Sigmoid colon (tissue), 6 donors: ENCODE measurements at regions not wholly inside any gene's neighbourhood (a gene's known extent, or its start where the extent isn't known, plus 50 kb on each side); places are given as distances from the start of the nearest gene placed in this dataset.

Source experiments
- DNase-seq: peaks from one replicate; pipeline ENCODE4 v3.0.0-alpha.2; 2019
- H3K27ac ChIP-seq, 4 donors: fragments of 200-600 bp; sonication (generic); one replicate each; pipeline ENCODE4 v1.5.1; 2016 to 2019; ENCODE audit warnings: mild to moderate bottlenecking in 1 of 4
- H3K27me3 ChIP-seq, 3 donors: fragments of 200-600 bp; sonication (generic); one replicate each; pipeline ENCODE4 v1.5.1; 2019; ENCODE audit warnings: mild to moderate bottlenecking in 1 of 3
- H3K36me3 ChIP-seq, 4 donors: fragments of 200-600 bp; sonication (generic); one replicate each; pipeline ENCODE4 v1.5.1; 2016 to 2019
- H3K4me1 ChIP-seq, 4 donors: fragments of 200-600 bp; sonication (generic); one replicate each; pipeline ENCODE4 v1.5.1; 2017 to 2019
- H3K4me3 ChIP-seq, 4 donors: fragments of 200-600 bp; sonication (generic); one replicate each; pipeline ENCODE4 v1.5.1; 2017 to 2019; ENCODE audit warnings: mild to moderate bottlenecking in 2 of 4, moderate library complexity in 1 of 4
- H3K9me3 ChIP-seq, 4 donors: fragments of 200-600 bp in 3 of 4; sonication (generic) in 3 of 4; one replicate each; pipeline versions ENCODE4 v1.5.1 to v1.6.1; 2013 to 2019
- CTCF ChIP-seq, 4 experiments: fragments of 450-650 bp in 3 of 4; fragments of 200-600 bp in 1 of 4; IDR thresholded peaks; one replicate each; pipeline ENCODE4 v1.5.1; 2016 to 2019; ENCODE audit warnings: antibody characterized with exemption in 4 of 4, mild to moderate bottlenecking in 3 of 4, moderate library complexity in 2 of 4
- EP300 ChIP-seq, 4 donors: sonication (generic); formaldehyde crosslinking; IDR thresholded peaks; one replicate each; pipeline ENCODE4 v1.6.1; 2017; ENCODE audit warnings: antibody characterized with exemption in 4 of 4
- POLR2A ChIP-seq, 2 donors: fragments of 450-650 bp; IDR thresholded peaks; one replicate each; pipeline ENCODE4 v1.6.1; 2016; ENCODE audit warnings: antibody characterized with exemption in 2 of 2, mild to moderate bottlenecking in 2 of 2, moderate library complexity in 2 of 2
- POLR2AphosphoS5 ChIP-seq, 4 donors: sonication (generic); formaldehyde crosslinking; IDR thresholded peaks; one replicate each; pipeline ENCODE4 v1.6.1; 2017; ENCODE audit warnings: antibody characterized with exemption in 4 of 4
- WGBS, 2 donors: extraction: QIAGEN DNeasy Blood & Tissue Kit; methylation state at CpG; one replicate each; pipeline ENCODE4 v1.1.7; 2013; 5-methylcytosine and 5-hydroxymethylcytosine counted together
- intact Hi-C: fragments of 100-400 bp; cut with DNase I; formaldehyde crosslinking; loops from one replicate; pipeline ENCODE4 v1.15.1; 2023
- donor health status: healthy with polysubstance abuse.
- donor health status: healthy.

- no peak for DNase-seq
- 33 to 53% methylated on average over 6 of the region's 6 CpGs for WGBS, 2 donors
- Histone ChIP-seq H3K36me3 (no peaks in the 10 kb centered on the region), H3K4me3 (no peak overlapping the region), H3K9me3 (no peaks in the 10 kb centered on the region), H3K27me3 (no peaks in the 10 kb centered on the region), H3K27ac (no peak overlapping the region), H3K4me1 (no peaks in the 10 kb centered on the region)
- no peak for TF ChIP-seq POLR2AphosphoS5 (IDR thresholded peaks at IDR 0.05)
- no peak for TF ChIP-seq CTCF (IDR thresholded peaks at IDR 0.05)
- TF ChIP-seq EP300 (IDR thresholded peaks at IDR 0.05), result no peak
- no peak for TF ChIP-seq POLR2A (IDR thresholded peaks at IDR 0.05)
- intact Hi-C loops, result no loop called here
These were observed 197.0 kb downstream of the SQOR start for GRCh38 chr15:45831787-45832186.

- H3K4me3 ChIP-seq, result no peak overlapping the region
- no peaks in the 10 kb centered on the region for H3K27me3 ChIP-seq
- TF ChIP-seq CTCF (IDR thresholded peaks at IDR 0.05) (no peak), EP300 (IDR thresholded peaks at IDR 0.05) (no peak), POLR2AphosphoS5 (IDR thresholded peaks at IDR 0.05) (no peak), POLR2A (IDR thresholded peaks at IDR 0.05) (no peak)
- no peaks in the 10 kb centered on the region for H3K4me1 ChIP-seq
- intact Hi-C loops, result no loop called here
- no peak overlapping the region for H3K27ac ChIP-seq
- no peaks in the 10 kb centered on the region for H3K36me3 ChIP-seq
- DNase-seq, result no peak
- no peaks in the 10 kb centered on the region for H3K9me3 ChIP-seq
- 89 to 91% methylated on average over 3 of the region's 3 CpGs for WGBS, 2 donors
These were observed 199.8 kb downstream of the SQOR start for GRCh38 chr15:45834622-45835021.

GRCh38 chr15:45842151-45842550 lies 207.3 kb downstream of the SQOR start:
- Histone ChIP-seq H3K4me3 (no peak overlapping the region), H3K27me3 (no peaks in the 10 kb centered on the region), H3K9me3 (no peaks in the 10 kb centered on the region), H3K27ac (no peak overlapping the region), H3K4me1 (no peaks in the 10 kb centered on the region), H3K36me3 (no peaks in the 10 kb centered on the region)
- no peak for DNase-seq
- TF ChIP-seq POLR2A (IDR thresholded peaks at IDR 0.05) (no peak), POLR2AphosphoS5 (IDR thresholded peaks at IDR 0.05) (no peak), CTCF (IDR thresholded peaks at IDR 0.05) (no peak), EP300 (IDR thresholded peaks at IDR 0.05) (no peak)
- intact Hi-C loops, result no loop called here
- 20 to 57% methylated on average over 1 of the region's 1 CpG for WGBS, 2 donors

- Histone ChIP-seq H3K4me1 (peaks cover 0 to 9% (median 0%) of the 10 kb centered on the region in 4 donors), H3K36me3 (no peaks in the 10 kb centered on the region), H3K27ac (no peak overlapping the region), H3K9me3 (peaks cover 0 to 5% (median 0%) of the 10 kb centered on the region in 4 donors), H3K27me3 (no peaks in the 10 kb centered on the region), H3K4me3 (no peak overlapping the region)
- DNase-seq, result no peak
- intact Hi-C loops, result no loop called here
- TF ChIP-seq POLR2A (IDR thresholded peaks at IDR 0.05) (no peak), POLR2AphosphoS5 (IDR thresholded peaks at IDR 0.05) (no peak), CTCF (IDR thresholded peaks at IDR 0.05) (no peak), EP300 (IDR thresholded peaks at IDR 0.05) (no peak)
- 75 to 88% methylated on average over 4 of the region's 4 CpGs for WGBS, 2 donors
These were observed 212.8 kb downstream of the SQOR start for GRCh38 chr15:45847645-45848044.

GRCh38 chr15:45849136-45849535 lies 214.3 kb downstream of the SQOR start:
- intact Hi-C loops, result no loop called here
- no peaks in the 10 kb centered on the region for H3K27me3 ChIP-seq
- no peak overlapping the region for H3K27ac ChIP-seq
- H3K4me1 ChIP-seq, result peaks cover 0 to 9% (median 0%) of the 10 kb centered on the region in 4 donors
- H3K9me3 ChIP-seq, result peaks cover 0 to 5% (median 0%) of the 10 kb centered on the region in 4 donors
- TF ChIP-seq EP300 (IDR thresholded peaks at IDR 0.05) (no peak), POLR2A (IDR thresholded peaks at IDR 0.05) (no peak), POLR2AphosphoS5 (IDR thresholded peaks at IDR 0.05) (no peak), CTCF (IDR thresholded peaks at IDR 0.05) (no peak)
- 95 to 96% methylated on average over 3 of the region's 3 CpGs for WGBS, 2 donors
- DNase-seq, result no peak
- no peaks in the 10 kb centered on the region for H3K36me3 ChIP-seq
- H3K4me3 ChIP-seq, result no peak overlapping the region
